ENCODE measurements at regions not wholly inside any gene's neighbourhood (a gene's known extent, or its start where the extent isn't known, plus 50 kb on each side); places are given as distances from the start of the nearest gene placed in this dataset.
"Not testable (repeated sequence)": the region's sequence is repeated elsewhere in the genome, so short reads cannot be mapped to it uniquely, and the experiment has no call there.

DNA sequence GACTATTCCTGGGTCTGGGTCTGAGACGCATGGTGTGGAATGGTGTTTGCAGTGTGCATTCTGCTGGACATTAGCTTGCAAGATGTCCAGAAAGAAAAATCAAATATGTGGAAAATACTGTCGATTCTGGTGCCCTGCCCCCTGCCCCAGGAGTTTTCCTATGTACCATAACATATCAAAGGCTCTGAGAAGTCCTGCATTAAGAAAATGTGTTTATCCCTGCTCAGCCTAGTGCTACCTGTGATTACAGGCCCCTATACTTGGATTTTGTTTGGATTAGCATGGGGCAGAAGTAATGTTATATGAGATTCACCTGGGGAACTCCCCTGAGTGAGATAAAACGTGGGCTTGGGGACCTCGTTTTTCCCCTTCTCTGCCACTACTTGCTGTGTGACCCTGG lies 325.0 kb downstream of the CBLN1 start:
- intact Hi-C loops (cut with DNase I), result no loop called here
- no peaks in the 10 kb centered on the region for H3K36me3 ChIP-seq (ENCODE audit: insufficient read depth in 1 of 2, low read depth in 1 of 2)
- no peak overlapping the region for H3K27ac ChIP-seq
- 65 to 69% (median 68%) methylated on average over 4 of the region's 4 CpGs for WGBS, 3 donors
- DNase-seq (no peak), ATAC-seq (no peak)
- no peaks in the 10 kb centered on the region for H3K27me3 ChIP-seq (ENCODE audit: insufficient read depth in 3 of 3, low read length in 2 of 3)
- TF ChIP-seq, protein P1, sequence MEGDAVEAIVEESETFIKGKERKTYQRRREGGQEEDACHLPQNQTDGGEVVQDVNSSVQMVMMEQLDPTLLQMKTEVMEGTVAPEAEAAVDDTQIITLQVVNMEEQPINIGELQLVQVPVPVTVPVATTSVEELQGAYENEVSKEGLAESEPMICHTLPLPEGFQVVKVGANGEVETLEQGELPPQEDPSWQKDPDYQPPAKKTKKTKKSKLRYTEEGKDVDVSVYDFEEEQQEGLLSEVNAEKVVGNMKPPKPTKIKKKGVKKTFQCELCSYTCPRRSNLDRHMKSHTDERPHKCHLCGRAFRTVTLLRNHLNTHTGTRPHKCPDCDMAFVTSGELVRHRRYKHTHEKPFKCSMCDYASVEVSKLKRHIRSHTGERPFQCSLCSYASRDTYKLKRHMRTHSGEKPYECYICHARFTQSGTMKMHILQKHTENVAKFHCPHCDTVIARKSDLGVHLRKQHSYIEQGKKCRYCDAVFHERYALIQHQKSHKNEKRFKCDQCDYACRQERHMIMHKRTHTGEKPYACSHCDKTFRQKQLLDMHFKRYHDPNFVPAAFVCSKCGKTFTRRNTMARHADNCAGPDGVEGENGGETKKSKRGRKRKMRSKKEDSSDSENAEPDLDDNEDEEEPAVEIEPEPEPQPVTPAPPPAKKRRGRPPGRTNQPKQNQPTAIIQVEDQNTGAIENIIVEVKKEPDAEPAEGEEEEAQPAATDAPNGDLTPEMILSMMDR (IDR thresholded peaks at IDR 0.05), result no peak
- H3K4me1 ChIP-seq, result no peaks in the 10 kb centered on the region
- H3K9me3 ChIP-seq, result no peaks in the 10 kb centered on the region
- H3K4me3 ChIP-seq, result no peak overlapping the region

DNA sequence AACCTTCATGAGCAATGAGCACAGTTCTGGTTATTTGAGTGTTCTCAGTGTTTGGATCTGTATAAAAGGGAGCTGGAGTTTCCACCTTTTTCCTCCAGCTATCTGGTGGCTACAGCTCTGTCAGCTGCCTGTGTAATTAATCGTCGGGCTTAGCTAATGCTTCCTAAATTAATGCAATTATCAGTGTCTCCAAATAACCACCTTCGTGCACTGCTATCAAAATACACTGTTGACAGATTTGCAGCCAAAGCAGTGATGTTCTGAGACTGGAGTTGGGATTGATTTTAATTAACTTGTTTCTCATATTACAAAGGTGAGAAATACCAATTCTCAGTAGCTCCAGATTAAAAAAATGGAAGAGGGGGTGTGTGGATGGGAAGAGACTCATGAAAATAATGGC lies 325.8 kb downstream of the CBLN1 start:
- WGBS, 3 donors, result 28 to 55% (median 50%) methylated on average over 3 of the region's 3 CpGs
- intact Hi-C loops (cut with DNase I), result no loop called here
- H3K4me1 ChIP-seq, result no peaks in the 10 kb centered on the region
- no peak overlapping the region for H3K27ac ChIP-seq
- no peaks in the 10 kb centered on the region for H3K9me3 ChIP-seq
- TF ChIP-seq, protein P1 (IDR thresholded peaks at IDR 0.05), result no peak
- no peaks in the 10 kb centered on the region for H3K27me3 ChIP-seq (ENCODE audit: insufficient read depth in 3 of 3, low read length in 2 of 3)
- H3K36me3 ChIP-seq (ENCODE audit: insufficient read depth in 1 of 2, low read depth in 1 of 2), result no peaks in the 10 kb centered on the region
- ATAC-seq, result no peak
- no peak for DNase-seq
- no peak overlapping the region for H3K4me3 ChIP-seq

DNA sequence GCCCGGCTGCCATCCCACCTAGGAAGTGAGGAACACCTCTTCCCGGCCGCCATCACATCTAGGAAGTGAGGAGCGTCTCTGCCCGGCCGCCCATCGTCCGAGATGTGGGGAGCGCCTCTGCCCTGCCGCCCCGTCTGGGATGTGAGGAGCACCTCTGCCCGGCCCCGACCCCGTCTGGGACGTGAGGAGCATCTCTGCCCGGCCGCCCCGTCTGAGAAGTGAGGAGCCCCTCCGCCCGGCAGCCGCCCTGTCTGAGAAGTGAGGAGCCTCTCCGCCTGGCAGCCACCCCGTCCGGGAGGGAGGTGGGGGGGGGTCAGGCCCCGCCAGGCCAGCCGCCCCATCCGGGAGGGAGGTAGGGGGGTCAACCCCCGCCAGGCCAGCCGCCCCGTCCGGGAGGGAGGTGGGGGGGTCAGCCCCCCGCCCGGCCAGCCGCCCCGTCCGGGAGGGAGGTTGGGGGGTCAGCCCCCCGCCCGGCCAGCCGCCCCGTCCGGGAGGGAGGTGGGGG lies 330.0 kb downstream of the CBLN1 start:
- WGBS, 3 donors, result 90 to 98% (median 95%) methylated on average over 8 to 35 of the region's 41 CpGs
- H3K9me3 ChIP-seq; intact Hi-C loops (cut with DNase I); H3K27me3 ChIP-seq (ENCODE audit: insufficient read depth in 3 of 3, low read length in 2 of 3); H3K36me3 ChIP-seq (ENCODE audit: insufficient read depth in 1 of 2, low read depth in 1 of 2); H3K27ac ChIP-seq; ATAC-seq; H3K4me3 ChIP-seq; H3K4me1 ChIP-seq; DNase-seq: not testable (repeated sequence)

DNA sequence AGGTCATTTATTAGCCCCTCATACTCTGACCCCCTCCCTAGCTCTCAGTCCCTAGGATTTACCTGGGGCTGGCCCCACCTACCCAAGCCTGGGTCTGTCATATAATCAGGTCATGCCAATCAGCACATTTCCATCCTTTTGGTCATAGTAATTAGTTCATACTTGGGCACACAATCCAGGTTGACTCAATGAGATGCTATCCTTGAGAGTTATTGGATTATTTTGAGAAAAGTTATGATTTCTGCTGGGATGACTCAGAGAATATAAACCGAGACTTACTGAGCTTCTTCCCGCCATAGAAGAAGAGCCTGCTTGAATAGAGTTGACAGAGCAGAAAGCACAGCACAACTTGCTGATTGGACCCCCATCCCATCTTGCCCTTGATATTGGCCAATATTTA lies 331.5 kb downstream of the CBLN1 start:
- no peaks in the 10 kb centered on the region for H3K9me3 ChIP-seq
- H3K27me3 ChIP-seq (ENCODE audit: insufficient read depth in 3 of 3, low read length in 2 of 3), result no peaks in the 10 kb centered on the region
- no peak for ATAC-seq
- 92 to 94% (median 93%) methylated on average over 2 of the region's 2 CpGs for WGBS, 3 donors
- intact Hi-C loops (cut with DNase I), result no loop called here
- no peak overlapping the region for H3K27ac ChIP-seq
- TF ChIP-seq, protein P1 (IDR thresholded peaks at IDR 0.05), result no peak
- H3K4me1 ChIP-seq, result no peaks in the 10 kb centered on the region
- H3K4me3 ChIP-seq, result no peak overlapping the region
- DNase-seq, result no peak
- H3K36me3 ChIP-seq (ENCODE audit: insufficient read depth in 1 of 2, low read depth in 1 of 2), result no peaks in the 10 kb centered on the region

DNA sequence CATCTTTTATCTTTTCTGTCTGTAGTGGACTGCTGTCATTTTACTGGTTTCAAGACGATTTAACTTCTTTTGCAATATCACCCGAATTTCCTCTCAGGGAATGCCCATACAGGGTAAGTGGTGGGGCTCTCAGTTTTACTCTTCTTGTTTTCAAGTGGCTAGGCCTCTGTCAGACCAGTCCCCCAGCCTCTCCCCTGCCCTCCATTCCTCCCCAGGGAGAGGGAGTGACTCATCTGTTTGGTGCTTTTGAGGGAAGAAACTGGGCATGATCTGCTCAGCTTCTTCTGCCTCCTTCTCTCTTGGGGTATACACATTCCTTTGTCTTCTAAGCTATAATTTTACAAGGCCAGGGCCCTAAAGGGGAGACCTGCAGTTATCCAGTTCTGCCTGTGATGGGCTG lies 332.0 kb downstream of the CBLN1 start:
- WGBS, 3 donors, result 77 to 84% (median 79%) methylated on average over 2 of the region's 2 CpGs
- no peak overlapping the region for H3K27ac ChIP-seq
- H3K9me3 ChIP-seq, result no peaks in the 10 kb centered on the region
- ATAC-seq (no peak), DNase-seq (no peak)
- intact Hi-C loops (cut with DNase I), result no loop called here
- TF ChIP-seq, protein P1 (IDR thresholded peaks at IDR 0.05), result no peak
- no peaks in the 10 kb centered on the region for H3K4me1 ChIP-seq
- no peaks in the 10 kb centered on the region for H3K36me3 ChIP-seq (ENCODE audit: insufficient read depth in 1 of 2, low read depth in 1 of 2)
- no peak overlapping the region for H3K4me3 ChIP-seq
- no peaks in the 10 kb centered on the region for H3K27me3 ChIP-seq (ENCODE audit: insufficient read depth in 3 of 3, low read length in 2 of 3)

Measured in psoas muscle (tissue), 7 donors.